ENCODE measurements at regions not wholly inside any gene's neighbourhood (a gene's known extent, or its start where the extent isn't known, plus 50 kb on each side); places are given as distances from the start of the nearest gene placed in this dataset.

GRCh38 chr7:11895337-11895736 lies 63.3 kb upstream of the THSD7A start:
- Mint-ChIP-seq H3K27me3 (ENCODE audit: unreplicated experiment) (no peaks in the 10 kb centered on the region), H3K4me1 (ENCODE audit: unreplicated experiment) (no peaks in the 10 kb centered on the region), H3K27ac (ENCODE audit: unreplicated experiment) (no peak overlapping the region), H3K9me3 (ENCODE audit: unreplicated experiment) (no peaks in the 10 kb centered on the region), H3K36me3 (ENCODE audit: unreplicated experiment) (no peaks in the 10 kb centered on the region), H3K4me3 (ENCODE audit: unreplicated experiment) (no peak overlapping the region)
- no peak for DNase-seq (ENCODE audit: extremely low spot score, unreplicated experiment)
- TF ChIP-seq CTCF (IDR thresholded peaks at IDR 0.05): no peak

- H3K27ac Mint-ChIP-seq (ENCODE audit: unreplicated experiment): no peak overlapping the region
- H3K9me3 Mint-ChIP-seq (ENCODE audit: unreplicated experiment): no peaks in the 10 kb centered on the region
- no peaks in the 10 kb centered on the region for H3K4me1 Mint-ChIP-seq (ENCODE audit: unreplicated experiment)
- no peak for DNase-seq (ENCODE audit: extremely low spot score, unreplicated experiment)
- no peak for TF ChIP-seq CTCF (IDR thresholded peaks at IDR 0.05)
- H3K36me3 Mint-ChIP-seq (ENCODE audit: unreplicated experiment): no peaks in the 10 kb centered on the region
- no peak overlapping the region for H3K4me3 Mint-ChIP-seq (ENCODE audit: unreplicated experiment)
- peaks cover under 1% of the 10 kb centered on the region for H3K27me3 Mint-ChIP-seq (ENCODE audit: unreplicated experiment)
Observed at GRCh38 chr7:11896663-11897062, 64.7 kb upstream of the THSD7A start.

GRCh38 chr7:11899247-11899646 lies 67.2 kb upstream of the THSD7A start:
- no peak for TF ChIP-seq CTCF (IDR thresholded peaks at IDR 0.05)
- no peak for DNase-seq (ENCODE audit: extremely low spot score, unreplicated experiment)
- Mint-ChIP-seq H3K4me3 (ENCODE audit: unreplicated experiment) (no peak overlapping the region), H3K36me3 (ENCODE audit: unreplicated experiment) (no peaks in the 10 kb centered on the region), H3K27ac (ENCODE audit: unreplicated experiment) (no peak overlapping the region), H3K27me3 (ENCODE audit: unreplicated experiment) (peaks cover 9% of the 10 kb centered on the region), H3K9me3 (ENCODE audit: unreplicated experiment) (no peaks in the 10 kb centered on the region), H3K4me1 (ENCODE audit: unreplicated experiment) (no peaks in the 10 kb centered on the region)

GRCh38 chr7:11910253-11910652 lies 78.3 kb upstream of the THSD7A start:
- Mint-ChIP-seq H3K9me3 (ENCODE audit: unreplicated experiment) (no peaks in the 10 kb centered on the region), H3K36me3 (ENCODE audit: unreplicated experiment) (no peaks in the 10 kb centered on the region), H3K4me1 (ENCODE audit: unreplicated experiment) (no peaks in the 10 kb centered on the region), H3K27ac (ENCODE audit: unreplicated experiment) (no peak overlapping the region), H3K4me3 (ENCODE audit: unreplicated experiment) (no peak overlapping the region), H3K27me3 (ENCODE audit: unreplicated experiment) (peaks cover 8% of the 10 kb centered on the region)
- TF ChIP-seq CTCF (IDR thresholded peaks at IDR 0.05): no peak
- no peak for DNase-seq (ENCODE audit: extremely low spot score, unreplicated experiment)

- Mint-ChIP-seq H3K36me3 (ENCODE audit: unreplicated experiment) (no peaks in the 10 kb centered on the region), H3K4me1 (ENCODE audit: unreplicated experiment) (no peaks in the 10 kb centered on the region)
- no peak for TF ChIP-seq CTCF (IDR thresholded peaks at IDR 0.05)
Observed at GRCh38 chr7:11911900-11912299, 79.9 kb upstream of the THSD7A start.

More at GRCh38 chr7:11911900-11912299, 79.9 kb upstream of the THSD7A start:
- Mint-ChIP-seq H3K27me3 (ENCODE audit: unreplicated experiment) (peaks cover 12% of the 10 kb centered on the region), H3K9me3 (ENCODE audit: unreplicated experiment) (no peaks in the 10 kb centered on the region), H3K27ac (ENCODE audit: unreplicated experiment) (no peak overlapping the region), H3K4me3 (ENCODE audit: unreplicated experiment) (no peak overlapping the region)
- no peak for DNase-seq (ENCODE audit: extremely low spot score, unreplicated experiment)
